Mesenchymal stem cell (in vitro differentiated cells and primary cell): ENCODE measurements at regions not wholly inside any gene's neighbourhood (a gene's known extent, or its start where the extent isn't known, plus 50 kb on each side); places are given as distances from the start of the nearest gene placed in this dataset.

Experiments
- DNase-seq: peaks from one replicate; pipeline ENCODE4 v3.0.0-alpha.2; 2013
- H2AFZ ChIP-seq: one replicate; pipeline ENCODE4 v1.6.1; 2013; ENCODE audit warnings: low read depth, mild to moderate bottlenecking, control low read depth, inconsistent platforms, low read length, moderate library complexity
- H2AK5ac ChIP-seq: 2 replicates; pipeline ENCODE4 v1.6.1; 2013; ENCODE audit warnings: low read length, moderate library complexity, mild to moderate bottlenecking, inconsistent platforms; ENCODE audit not compliant: severe bottlenecking
- H2BK120ac ChIP-seq: one replicate; pipeline ENCODE4 v1.6.1; 2013; ENCODE audit warnings: low read depth, mild to moderate bottlenecking, inconsistent platforms, low read length, moderate library complexity
- H2BK12ac ChIP-seq, 2 experiments: one replicate each; pipeline ENCODE4 v1.6.1; 2013; ENCODE audit warnings: inconsistent platforms in 2 of 2, low read length in 2 of 2, mild to moderate bottlenecking in 2 of 2, moderate library complexity in 2 of 2, control low read depth in 1 of 2
- H2BK15ac ChIP-seq: one replicate; pipeline ENCODE4 v1.6.1; 2013; ENCODE audit warnings: mild to moderate bottlenecking, low read depth, inconsistent platforms; ENCODE audit not compliant: poor library complexity, severe bottlenecking
- H2BK5ac ChIP-seq: 2 replicates; pipeline ENCODE4 v1.6.1; 2013; ENCODE audit warnings: low read depth, mild to moderate bottlenecking, low read length, control low read depth, inconsistent platforms; ENCODE audit not compliant: poor library complexity, severe bottlenecking
- H3K14ac ChIP-seq, 2 experiments: one replicate each; pipeline ENCODE4 v1.6.1; 2013; ENCODE audit warnings: inconsistent platforms in 2 of 2, low read length in 2 of 2, control low read depth in 1 of 2, mild to moderate bottlenecking in 1 of 2, moderate library complexity in 1 of 2
- H3K18ac ChIP-seq, 2 experiments: one replicate each; pipeline ENCODE4 v1.6.1; 2013; ENCODE audit warnings: inconsistent platforms in 2 of 2, low read length in 2 of 2, control low read depth in 1 of 2, low read depth in 1 of 2, mild to moderate bottlenecking in 1 of 2
- H3K23ac ChIP-seq, 2 experiments: one replicate each; pipeline ENCODE4 v1.6.1; 2013; ENCODE audit warnings: inconsistent platforms in 2 of 2, low read length in 2 of 2, mild to moderate bottlenecking in 2 of 2, moderate library complexity in 2 of 2, control low read depth in 1 of 2
- H3K27ac ChIP-seq: 2 replicates; pipeline ENCODE4 v1.5.1; 2013; ENCODE audit warnings: mild to moderate bottlenecking, moderate library complexity, low read length, control low read depth, inconsistent platforms; ENCODE audit not compliant: poor library complexity, severe bottlenecking
- H3K27me3 ChIP-seq, 2 experiments: 2 replicates each; pipeline versions ENCODE4 v1.6.1 to v1.7.0; 2013; ENCODE audit warnings: low read length in 2 of 2, mild to moderate bottlenecking in 2 of 2, moderate library complexity in 2 of 2, control low read depth in 1 of 2, inconsistent platforms in 1 of 2; ENCODE audit not compliant: control insufficient read depth in 1 of 2, insufficient read depth in 1 of 2
- H3K36me3 ChIP-seq, 2 experiments: 2 replicates each; pipeline versions ENCODE4 v1.6.1 to v1.7.0; 2013; ENCODE audit warnings: low read length in 2 of 2, control low read depth in 1 of 2, inconsistent platforms in 1 of 2, low read depth in 1 of 2, mild to moderate bottlenecking in 1 of 2; ENCODE audit not compliant: insufficient read depth in 2 of 2, control insufficient read depth in 1 of 2
- H3K4ac ChIP-seq, 2 experiments: one replicate each; pipeline ENCODE4 v1.6.1; 2013; ENCODE audit warnings: inconsistent platforms in 2 of 2, low read length in 2 of 2, mild to moderate bottlenecking in 2 of 2, moderate library complexity in 2 of 2, control low read depth in 1 of 2, low read depth in 1 of 2
- H3K4me1 ChIP-seq: 2 replicates; pipeline ENCODE4 v1.6.1; 2013; ENCODE audit warnings: low read depth, low read length, control low read depth; ENCODE audit not compliant: control insufficient read depth, insufficient read depth
- H3K4me2 ChIP-seq: 2 replicates; pipeline ENCODE4 v1.6.1; 2013; ENCODE audit warnings: low read length, mild to moderate bottlenecking, inconsistent platforms; ENCODE audit not compliant: poor library complexity, severe bottlenecking
- H3K4me3 ChIP-seq, 2 experiments: 2 replicates each; pipeline versions ENCODE4 v1.5.1 to v1.7.0; 2013; ENCODE audit warnings: low read length in 2 of 2, mild to moderate bottlenecking in 2 of 2, control low read depth in 1 of 2, low read depth in 1 of 2; ENCODE audit not compliant: insufficient read depth in 1 of 2
- H3K79me1 ChIP-seq: replicated peaks from 2 replicates; pipeline ENCODE4 v1.6.1; 2013; ENCODE audit warnings: mild to moderate bottlenecking, control low read depth, low read length, inconsistent platforms; ENCODE audit not compliant: poor library complexity, severe bottlenecking
- H3K9ac ChIP-seq: 2 replicates; pipeline ENCODE4 v1.7.0; 2013; ENCODE audit warnings: mild to moderate bottlenecking, low read length, moderate library complexity
- H3K9me3 ChIP-seq: 2 replicates; pipeline ENCODE4 v1.7.0; 2013; ENCODE audit warnings: mild to moderate bottlenecking, low read length; ENCODE audit not compliant: control insufficient read depth
- H4K8ac ChIP-seq: one replicate; pipeline ENCODE4 v1.6.1; 2013; ENCODE audit warnings: inconsistent platforms, mild to moderate bottlenecking, low read length, moderate library complexity
- H4K91ac ChIP-seq: one replicate; pipeline ENCODE4 v1.6.1; 2013; ENCODE audit warnings: mild to moderate bottlenecking, low read length, inconsistent platforms
- WGBS: methylation state at CpG from one replicate; pipeline ENCODE4 v1.1.7; 2013; ENCODE audit warnings: mixed read lengths; 5-methylcytosine and 5-hydroxymethylcytosine counted together

DNA sequence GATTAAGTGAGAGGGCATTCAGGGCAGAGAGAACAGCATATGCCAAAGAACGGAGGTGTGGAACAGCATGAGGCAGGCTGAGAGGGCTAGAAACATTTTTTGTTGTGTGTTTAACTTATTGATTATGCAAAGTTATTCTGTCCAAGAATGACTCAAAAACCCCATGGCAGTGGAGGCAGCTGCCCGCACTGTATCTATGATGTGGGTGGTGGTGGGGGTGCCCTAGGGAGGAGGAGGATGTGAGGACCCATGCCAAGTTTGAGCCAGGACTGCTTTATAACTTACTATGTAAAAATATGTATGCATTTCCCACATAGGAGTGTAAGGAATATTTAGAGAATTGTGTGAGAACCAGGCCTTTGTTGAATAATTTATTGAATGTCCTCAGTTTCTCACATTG is 85.4 kb upstream of the GNAZ start:
- Histone ChIP-seq H2BK15ac (no peak overlapping the region), H3K4me2 (no peak overlapping the region), H3K4ac (no peak overlapping the region), H3K14ac (no peak overlapping the region), H3K4me1 (no peaks in the 10 kb centered on the region), H3K36me3 (no peaks in the 10 kb centered on the region), H3K9me3 (peaks cover 20% of the 10 kb centered on the region), H3K27ac (no peak overlapping the region), H3K18ac (no peak overlapping the region), H3K4me3 (no peak overlapping the region), H2BK120ac (no peak overlapping the region), H3K27me3 (peaks cover 0 to 5% of the 10 kb centered on the region in 2 experiments), H2AK5ac (no peak overlapping the region), H3K79me1 (no peaks in the 10 kb centered on the region), H4K91ac (no peak overlapping the region), H3K23ac (no peak overlapping the region), H4K8ac (no peak overlapping the region), H2AFZ (no peak overlapping the region), H3K9ac (no peak overlapping the region), H2BK12ac (no peak overlapping the region), H2BK5ac (no peak overlapping the region)
- 90% methylated on average over 2 of the region's 2 CpGs for WGBS
- no peak for DNase-seq

GRCh38 chr22:22986008-22986407 is 84.3 kb upstream of the GNAZ start:
- no peaks in the 10 kb centered on the region for H3K36me3 ChIP-seq
- H2BK5ac ChIP-seq = no peak overlapping the region
- peaks cover 0 to 5% of the 10 kb centered on the region in 2 experiments for H3K27me3 ChIP-seq
- H2BK12ac ChIP-seq = no peak overlapping the region
- no peak overlapping the region for H3K9ac ChIP-seq
- no peaks in the 10 kb centered on the region for H3K4me1 ChIP-seq
- no peak overlapping the region for H3K4me3 ChIP-seq
- H3K18ac ChIP-seq = no peak overlapping the region
- H2AFZ ChIP-seq = no peak overlapping the region
- no peak overlapping the region for H2AK5ac ChIP-seq
- H3K4ac ChIP-seq = no peak overlapping the region
- H2BK15ac ChIP-seq = no peak overlapping the region
- H3K27ac ChIP-seq = no peak overlapping the region
- WGBS = 30% methylated on average over 2 of the region's 2 CpGs
- no peak overlapping the region for H3K14ac ChIP-seq
- no peak overlapping the region for H4K8ac ChIP-seq
- no peak overlapping the region for H3K4me2 ChIP-seq
- H4K91ac ChIP-seq = no peak overlapping the region
- no peak overlapping the region for H2BK120ac ChIP-seq
- H3K79me1 ChIP-seq = no peaks in the 10 kb centered on the region
- DNase-seq = no peak
- no peak overlapping the region for H3K23ac ChIP-seq
- peaks cover 10% of the 10 kb centered on the region for H3K9me3 ChIP-seq

DNA sequence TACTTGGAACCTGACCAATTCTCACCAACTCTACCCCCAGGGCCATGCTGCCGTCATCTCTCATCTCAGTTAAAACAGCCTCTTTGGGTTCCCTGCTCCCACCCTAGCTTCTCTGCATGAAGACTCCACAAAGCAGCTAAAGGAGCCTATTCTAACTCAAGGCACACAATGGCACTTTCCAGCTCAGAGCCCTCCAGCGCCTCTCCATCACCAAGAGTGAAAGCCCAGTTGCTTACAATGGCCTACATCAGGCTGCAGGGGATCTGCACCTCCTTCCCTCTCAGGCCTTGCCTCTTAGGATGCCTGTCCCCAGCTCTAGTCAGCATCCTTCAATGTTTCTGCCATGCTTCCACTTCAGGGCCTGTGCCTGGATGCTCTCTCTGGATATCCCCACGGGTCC is 83.7 kb upstream of the GNAZ start:
- Histone ChIP-seq H3K4me3 (no peak overlapping the region), H3K23ac (no peak overlapping the region), H2BK5ac (no peak overlapping the region), H3K4me1 (no peaks in the 10 kb centered on the region), H3K4me2 (no peak overlapping the region), H2BK15ac (no peak overlapping the region), H3K18ac (no peak overlapping the region), H2BK12ac (no peak overlapping the region), H2BK120ac (no peak overlapping the region), H3K9ac (no peak overlapping the region), H2AK5ac (no peak overlapping the region), H3K4ac (no peak overlapping the region), H3K14ac (no peak overlapping the region), H3K36me3 (no peaks in the 10 kb centered on the region), H3K9me3 (peaks cover 8% of the 10 kb centered on the region), H3K27ac (no peak overlapping the region), H4K8ac (no peak overlapping the region), H3K79me1 (no peaks in the 10 kb centered on the region), H2AFZ (no peak overlapping the region), H3K27me3 (peaks cover 0 to 5% of the 10 kb centered on the region in 2 experiments), H4K91ac (no peak overlapping the region)
- WGBS = 68% methylated on average over 2 of the region's 3 CpGs
- DNase-seq = no peak

GRCh38 chr22:22988150-22988549 is 82.2 kb upstream of the GNAZ start:
- no peak overlapping the region for H3K4ac ChIP-seq
- WGBS = 53% methylated on average over 2 of the region's 3 CpGs

More at GRCh38 chr22:22988150-22988549, 82.2 kb upstream of the GNAZ start:
- H3K4me1 ChIP-seq = no peaks in the 10 kb centered on the region
- H2BK120ac ChIP-seq = no peak overlapping the region
- no peak overlapping the region for H3K14ac ChIP-seq
- DNase-seq = no peak
- H2BK12ac ChIP-seq = no peak overlapping the region
- H2BK5ac ChIP-seq = no peak overlapping the region
- H3K79me1 ChIP-seq = no peaks in the 10 kb centered on the region
- peaks cover 0 to 15% of the 10 kb centered on the region in 2 experiments for H3K27me3 ChIP-seq
- H3K9me3 ChIP-seq = no peaks in the 10 kb centered on the region
- H3K27ac ChIP-seq = no peak overlapping the region
- H2AFZ ChIP-seq = no peak overlapping the region
- H2BK15ac ChIP-seq = no peak overlapping the region
- H4K91ac ChIP-seq = no peak overlapping the region
- H3K4me2 ChIP-seq = no peak overlapping the region
- H3K36me3 ChIP-seq = no peaks in the 10 kb centered on the region
- no peak overlapping the region for H3K18ac ChIP-seq
- H3K23ac ChIP-seq = no peak overlapping the region
- no peak overlapping the region for H3K4me3 ChIP-seq
- no peak overlapping the region for H3K9ac ChIP-seq
- no peak overlapping the region for H2AK5ac ChIP-seq
- no peak overlapping the region for H4K8ac ChIP-seq
